ENCODE measurements at regions not wholly inside any gene's neighbourhood (a gene's known extent, or its start where the extent isn't known, plus 50 kb on each side); places are given as distances from the start of the nearest gene placed in this dataset.

GRCh38 chr12:20188930-20189653 is 179.2 kb upstream of the PDE3A start:
- POLR2A ChIA-PET, result no interaction called here
- BruUV-seq (replicated peaks), result no TSS peak

GRCh38 chr12:20189767-20190166 is 178.6 kb upstream of the PDE3A start:
- Histone ChIP-seq H3K4me1 (ENCODE audit: control insufficient read depth, insufficient read depth, low read length) (no peaks in the 10 kb centered on the region), H3K27ac (ENCODE audit: low read length) (no peak overlapping the region), H3K36me3 (ENCODE audit: control insufficient read depth, insufficient read depth, low read length) (no peaks in the 10 kb centered on the region), H3K9me3 (ENCODE audit: control insufficient read depth, insufficient read depth, low read depth, low read length) (no peaks in the 10 kb centered on the region), H3K4me3 (ENCODE audit: low read depth in 2 of 2, low read length in 2 of 2) (no peak overlapping the region), H3K27me3 (ENCODE audit: control insufficient read depth, insufficient read depth, low read length) (no peaks in the 10 kb centered on the region)
- in situ Hi-C loops (cut with HindIII; ENCODE audit: low pct_unique_long_range_greater_than_20kb, low sequenced_read_pairs), result no loop called here
- DNase-seq (ENCODE audit: low read depth, low spot score), result no peak
- no peak for ATAC-seq
- intact Hi-C loops (cut with micrococcal nuclease; ENCODE audit: unreplicated experiment), result no loop called here
- BruUV-seq (replicated peaks), result no TSS peak
- ChIA-PET CTCF (no interaction called here), POLR2A (no interaction called here)
- no peak for TF ChIP-seq REST (IDR thresholded peaks at IDR 0.05; ENCODE audit: insufficient read depth in 1 of 2, low read depth in 2 of 2, low read length in 1 of 2)
- no peak for TF ChIP-seq CTCF (IDR thresholded peaks at IDR 0.05)

More at GRCh38 chr12:20188930-20189653, 179.2 kb upstream of the PDE3A start:
- CTCF ChIA-PET, result no interaction called here
- H3K9me3 ChIP-seq (ENCODE audit: control insufficient read depth, insufficient read depth, low read depth, low read length), result no peaks in the 10 kb centered on the region
- H3K27ac ChIP-seq (ENCODE audit: low read length), result no peak overlapping the region
- in situ Hi-C loops (cut with HindIII; ENCODE audit: low pct_unique_long_range_greater_than_20kb, low sequenced_read_pairs), result no loop called here
- no peaks in the 10 kb centered on the region for H3K4me1 ChIP-seq (ENCODE audit: control insufficient read depth, insufficient read depth, low read length)
- DNase-seq (ENCODE audit: low read depth, low spot score), result no peak
- ATAC-seq, result no peak
- no peaks in the 10 kb centered on the region for H3K36me3 ChIP-seq (ENCODE audit: control insufficient read depth, insufficient read depth, low read length)
- TF ChIP-seq CTCF (IDR thresholded peaks at IDR 0.05) (no peak), SIN3A (IDR thresholded peaks at IDR 0.05; ENCODE audit: borderline replicate concordance, insufficient read depth, low read depth, low read length) (no peak), TCF7L2 (IDR thresholded peaks at IDR 0.05; ENCODE audit: low read depth, low read length) (no peak), REST (IDR thresholded peaks at IDR 0.05; ENCODE audit: insufficient read depth in 1 of 2, low read depth in 2 of 2, low read length in 1 of 2) (no peak), POLR2AphosphoS5 (IDR thresholded peaks at IDR 0.05; ENCODE audit: low read depth, low read length) (no peak)
- intact Hi-C loops (cut with micrococcal nuclease; ENCODE audit: unreplicated experiment), result no loop called here
- H3K4me3 ChIP-seq (ENCODE audit: low read depth in 2 of 2, low read length in 2 of 2), result no peak overlapping the region
- no peaks in the 10 kb centered on the region for H3K27me3 ChIP-seq (ENCODE audit: control insufficient read depth, insufficient read depth, low read length)
